Activated B cell treated with CpG ODN at 0.5 μM for 24 hours (primary cell): ENCODE measurements at regions not wholly inside any gene's neighbourhood (a gene's known extent, or its start where the extent isn't known, plus 50 kb on each side); places are given as distances from the start of the nearest gene placed in this dataset.
"Not testable (repeated sequence)": the region's sequence is repeated elsewhere in the genome, so short reads cannot be mapped to it uniquely, and the experiment has no call there.

Experiments
- ATAC-seq: fragments of 200-7000 bp; cut with Tn5 transposase; one replicate; pipeline ENCODE4 v1.10.0; 2021; ENCODE audit warnings: low read depth, mild to moderate bottlenecking, moderate library complexity
- CTCF ChIA-PET: fragments of 350-600 bp; sonication (Branson Sonifier 250); formaldehyde crosslinking; loops from one replicate; lab custom pipeline; 2021; ENCODE audit warnings: antibody characterized with exemption; lab: Charles Lee
- POLR2A ChIA-PET: fragments of 350-600 bp; sonication (Branson Sonifier 250); formaldehyde crosslinking; loops from one replicate; lab custom pipeline; 2021; ENCODE audit warnings: antibody characterized with exemption; lab: Charles Lee
- DNase-seq: peaks from one replicate; pipeline ENCODE4 v3.0.0; 2022
- H3K27ac Mint-ChIP-seq: one replicate; pipeline ENCODE4 v1.8.0; 2020; ENCODE audit warnings: mixed read lengths
- H3K27me3 Mint-ChIP-seq: one replicate; pipeline ENCODE4 v1.8.0; 2021; ENCODE audit warnings: mixed read lengths
- H3K36me3 Mint-ChIP-seq: one replicate; pipeline ENCODE4 v1.8.0; 2021; ENCODE audit warnings: low read depth, mixed read lengths
- H3K4me1 Mint-ChIP-seq: one replicate; pipeline ENCODE4 v1.8.0; 2021; ENCODE audit warnings: mixed read lengths
- H3K4me3 Mint-ChIP-seq: one replicate; pipeline ENCODE4 v1.8.0; 2020; ENCODE audit warnings: mild to moderate bottlenecking, mixed read lengths
- H3K9me3 Mint-ChIP-seq: one replicate; pipeline ENCODE4 v1.8.0; 2020; ENCODE audit warnings: mixed read lengths
- intact Hi-C: fragments of 100-400 bp; cut with micrococcal nuclease; formaldehyde crosslinking; loops from one replicate; pipeline ENCODE4 v1.15.1; 2024
- TF ChIP-seq, protein P1 (sequence below): fragments of 200-600 bp; IDR thresholded peaks from one replicate; pipeline ENCODE4 v1.8.0; 2022; ENCODE audit warnings: antibody characterized with exemption, mild to moderate bottlenecking

DNA sequence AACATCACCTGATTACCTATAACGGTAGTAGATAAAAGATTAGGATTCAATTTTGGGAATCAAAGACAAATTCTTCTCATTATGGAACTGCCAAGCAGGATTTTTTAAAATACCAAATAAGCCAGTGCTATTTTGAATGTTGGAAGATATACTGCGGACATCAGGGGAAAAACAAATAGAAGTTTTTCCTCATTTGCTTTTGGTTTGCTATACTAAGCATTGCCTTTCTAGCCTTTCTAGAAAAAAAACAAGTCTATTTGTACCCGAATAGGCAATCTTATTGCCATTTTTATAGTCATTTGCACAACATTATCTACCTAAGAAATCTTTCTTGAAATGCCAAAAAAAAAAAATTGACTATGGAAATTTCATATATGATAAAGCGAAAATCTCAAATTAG, 379.5 kb downstream of the CDH10 start:
- ChIA-PET POLR2A (no interaction called here), CTCF (no interaction called here)
- Mint-ChIP-seq H3K27me3 (no peaks in the 10 kb centered on the region), H3K9me3 (peaks cover 2% of the 10 kb centered on the region), H3K36me3 (no peaks in the 10 kb centered on the region), H3K4me1 (no peaks in the 10 kb centered on the region), H3K27ac (no peak overlapping the region), H3K4me3 (no peak overlapping the region)
- ATAC-seq (no peak), DNase-seq (no peak)
- TF ChIP-seq, protein P1, sequence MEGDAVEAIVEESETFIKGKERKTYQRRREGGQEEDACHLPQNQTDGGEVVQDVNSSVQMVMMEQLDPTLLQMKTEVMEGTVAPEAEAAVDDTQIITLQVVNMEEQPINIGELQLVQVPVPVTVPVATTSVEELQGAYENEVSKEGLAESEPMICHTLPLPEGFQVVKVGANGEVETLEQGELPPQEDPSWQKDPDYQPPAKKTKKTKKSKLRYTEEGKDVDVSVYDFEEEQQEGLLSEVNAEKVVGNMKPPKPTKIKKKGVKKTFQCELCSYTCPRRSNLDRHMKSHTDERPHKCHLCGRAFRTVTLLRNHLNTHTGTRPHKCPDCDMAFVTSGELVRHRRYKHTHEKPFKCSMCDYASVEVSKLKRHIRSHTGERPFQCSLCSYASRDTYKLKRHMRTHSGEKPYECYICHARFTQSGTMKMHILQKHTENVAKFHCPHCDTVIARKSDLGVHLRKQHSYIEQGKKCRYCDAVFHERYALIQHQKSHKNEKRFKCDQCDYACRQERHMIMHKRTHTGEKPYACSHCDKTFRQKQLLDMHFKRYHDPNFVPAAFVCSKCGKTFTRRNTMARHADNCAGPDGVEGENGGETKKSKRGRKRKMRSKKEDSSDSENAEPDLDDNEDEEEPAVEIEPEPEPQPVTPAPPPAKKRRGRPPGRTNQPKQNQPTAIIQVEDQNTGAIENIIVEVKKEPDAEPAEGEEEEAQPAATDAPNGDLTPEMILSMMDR, result no peak
- intact Hi-C loops, result no loop called here

GRCh38 chr5:24268482-24269056, 376.2 kb downstream of the CDH10 start:
- no peaks in the 10 kb centered on the region for H3K36me3 Mint-ChIP-seq
- TF ChIP-seq, protein P1, result no peak
- CTCF ChIA-PET, result no interaction called here
- intact Hi-C loops, result no loop called here
- H3K4me1 Mint-ChIP-seq, result no peaks in the 10 kb centered on the region
- no peaks in the 10 kb centered on the region for H3K27me3 Mint-ChIP-seq
- no peak for ATAC-seq
- POLR2A ChIA-PET, result no interaction called here
- peaks cover 3% of the 10 kb centered on the region for H3K9me3 Mint-ChIP-seq
- no peak overlapping the region for H3K27ac Mint-ChIP-seq
- DNase-seq, result no peak
- H3K4me3 Mint-ChIP-seq, result no peak overlapping the region

GRCh38 chr5:24271702-24272118, 373.1 kb downstream of the CDH10 start:
- H3K27ac Mint-ChIP-seq, CTCF ChIA-PET, POLR2A ChIA-PET, H3K4me1 Mint-ChIP-seq, H3K27me3 Mint-ChIP-seq, H3K4me3 Mint-ChIP-seq, intact Hi-C loops, H3K9me3 Mint-ChIP-seq, DNase-seq, H3K36me3 Mint-ChIP-seq, ATAC-seq: not testable (repeated sequence)

DNA sequence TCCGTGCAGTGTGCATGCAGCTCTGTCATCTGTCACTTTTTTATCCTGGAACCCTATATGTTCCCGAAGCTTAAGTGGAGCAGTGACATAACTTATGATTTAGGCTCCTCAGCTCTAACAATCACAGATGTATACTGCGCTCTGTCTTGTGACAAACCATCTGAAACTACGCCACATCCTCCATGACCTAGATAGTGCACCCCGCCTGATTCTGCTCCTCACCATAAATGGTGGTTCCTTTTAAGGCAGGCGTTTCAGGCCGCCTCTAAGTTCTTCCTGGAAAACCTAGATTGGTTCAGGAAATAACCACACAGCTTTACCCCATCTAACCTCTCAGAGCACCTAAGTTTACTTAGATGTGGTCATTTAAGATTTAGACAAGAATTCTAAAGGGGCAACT, 372.0 kb downstream of the CDH10 start:
- Mint-ChIP-seq H3K36me3 (no peaks in the 10 kb centered on the region), H3K27ac (no peak overlapping the region), H3K27me3 (no peaks in the 10 kb centered on the region), H3K9me3 (peaks cover 3% of the 10 kb centered on the region), H3K4me3 (no peak overlapping the region), H3K4me1 (no peaks in the 10 kb centered on the region)
- CTCF ChIA-PET, result no interaction called here
- no peak for DNase-seq
- TF ChIP-seq, protein P1, result no peak
- ATAC-seq, result no peak
- intact Hi-C loops, result no loop called here
- POLR2A ChIA-PET, result no interaction called here

GRCh38 chr5:24280215-24280614, 364.6 kb downstream of the CDH10 start:
- no peaks in the 10 kb centered on the region for H3K4me1 Mint-ChIP-seq
- H3K27ac Mint-ChIP-seq, result no peak overlapping the region
- DNase-seq, result no peak
- ChIA-PET CTCF (no interaction called here), POLR2A (no interaction called here)
- TF ChIP-seq, protein P1, result no peak
- H3K27me3 Mint-ChIP-seq, result no peaks in the 10 kb centered on the region
- ATAC-seq, result no peak
- intact Hi-C loops, result no loop called here
- H3K9me3 Mint-ChIP-seq, result peaks cover 12% of the 10 kb centered on the region
- H3K4me3 Mint-ChIP-seq, result no peak overlapping the region
- no peaks in the 10 kb centered on the region for H3K36me3 Mint-ChIP-seq

- intact Hi-C loops, result no loop called here
- no peak overlapping the region for H3K4me3 Mint-ChIP-seq
- DNase-seq (no peak), ATAC-seq (no peak)
- TF ChIP-seq, protein P1, result no peak
- H3K4me1 Mint-ChIP-seq, result no peaks in the 10 kb centered on the region
- H3K9me3 Mint-ChIP-seq, result peaks cover 12% of the 10 kb centered on the region
- no peak overlapping the region for H3K27ac Mint-ChIP-seq
- no peaks in the 10 kb centered on the region for H3K27me3 Mint-ChIP-seq
- ChIA-PET POLR2A (no interaction called here), CTCF (no interaction called here)
- H3K36me3 Mint-ChIP-seq, result no peaks in the 10 kb centered on the region
These were observed 363.0 kb downstream of the CDH10 start for GRCh38 chr5:24281818-24282217.
